ENCODE measurements at regions not wholly inside any gene's neighbourhood (a gene's known extent, or its start where the extent isn't known, plus 50 kb on each side); places are given as distances from the start of the nearest gene placed in this dataset.
"Not testable (repeated sequence)": the region's sequence is repeated elsewhere in the genome, so short reads cannot be mapped to it uniquely, and the experiment has no call there.

GRCh38 chr10:33481184-33481583, 146.7 kb upstream of the NRP1 start:
- H3K27ac Mint-ChIP-seq: peak overlapping the region in 1 of 3 experiments; percentile 44; a peak in 1 of 7 replicates
- H4K20me1 ChIP-seq (ENCODE audit: control insufficient read depth, insufficient read depth, insufficient read length): no peaks in the 10 kb centered on the region
- no peak overlapping the region for H3K9ac ChIP-seq (ENCODE audit: extremely low read depth, insufficient read length, low read length)
- no peak overlapping the region for H3K56ac ChIP-seq (ENCODE audit: insufficient read length, low read depth, low read length)
- no peak for DNase-seq
- TF ChIP-seq, protein P1, sequence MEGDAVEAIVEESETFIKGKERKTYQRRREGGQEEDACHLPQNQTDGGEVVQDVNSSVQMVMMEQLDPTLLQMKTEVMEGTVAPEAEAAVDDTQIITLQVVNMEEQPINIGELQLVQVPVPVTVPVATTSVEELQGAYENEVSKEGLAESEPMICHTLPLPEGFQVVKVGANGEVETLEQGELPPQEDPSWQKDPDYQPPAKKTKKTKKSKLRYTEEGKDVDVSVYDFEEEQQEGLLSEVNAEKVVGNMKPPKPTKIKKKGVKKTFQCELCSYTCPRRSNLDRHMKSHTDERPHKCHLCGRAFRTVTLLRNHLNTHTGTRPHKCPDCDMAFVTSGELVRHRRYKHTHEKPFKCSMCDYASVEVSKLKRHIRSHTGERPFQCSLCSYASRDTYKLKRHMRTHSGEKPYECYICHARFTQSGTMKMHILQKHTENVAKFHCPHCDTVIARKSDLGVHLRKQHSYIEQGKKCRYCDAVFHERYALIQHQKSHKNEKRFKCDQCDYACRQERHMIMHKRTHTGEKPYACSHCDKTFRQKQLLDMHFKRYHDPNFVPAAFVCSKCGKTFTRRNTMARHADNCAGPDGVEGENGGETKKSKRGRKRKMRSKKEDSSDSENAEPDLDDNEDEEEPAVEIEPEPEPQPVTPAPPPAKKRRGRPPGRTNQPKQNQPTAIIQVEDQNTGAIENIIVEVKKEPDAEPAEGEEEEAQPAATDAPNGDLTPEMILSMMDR (conservative IDR thresholded peaks at IDR 0.05): no peak
- H4K5ac ChIP-seq (ENCODE audit: insufficient read length, low read depth, low read length): no peak overlapping the region
- peaks cover 0 to 26% (median 19%) of the 10 kb centered on the region in 3 experiments; a peak in 5 of 7 replicates for H3K36me3 Mint-ChIP-seq (ENCODE audit: insufficient read depth in 1 of 3, low read depth in 3 of 3)
- no peak overlapping the region for H2AFZ ChIP-seq (ENCODE audit: low read length)
- peaks cover 5% of the 10 kb centered on the region; the same call in 1 of the 2 replicates for H3K4me1 ChIP-seq (ENCODE audit: insufficient read depth, low read length)
- H2AK5ac ChIP-seq (ENCODE audit: insufficient read length, low read length): peak overlapping the region; percentile 9
- H3K9me3 Mint-ChIP-seq: peaks cover 13 to 18% of the 10 kb centered on the region in 2 experiments
- no peak overlapping the region for H3K4me3 Mint-ChIP-seq
- H3K27me3 ChIP-seq (ENCODE audit: insufficient read depth, low read length): no peaks in the 10 kb centered on the region
- H2BK20ac ChIP-seq (ENCODE audit: low read depth, low read length, poor library complexity, severe bottlenecking): no peak overlapping the region
- no peak overlapping the region for H3K4me2 ChIP-seq (ENCODE audit: insufficient read depth, insufficient read length, low read length)
- 0 out of 2 replicates have a peak overlapping the region, but pooled peaks have one; percentile 40 for H3K14ac ChIP-seq (ENCODE audit: insufficient read depth, low read length)
- no peak overlapping the region for H3K27ac ChIP-seq (ENCODE audit: insufficient read length, low read depth, low read length)
- H3K23ac ChIP-seq (ENCODE audit: insufficient read length, low read depth, low read length): no peak overlapping the region
- H3K18ac ChIP-seq (ENCODE audit: insufficient read length, low read depth, low read length): no peak overlapping the region
- H2BK12ac ChIP-seq (ENCODE audit: insufficient read length, low read depth, low read length): no peak overlapping the region
- WGBS (ENCODE audit: extremely low coverage, insufficient read length, low lambda C conversion rate): no CpG with 5 or more reads among the region's 1 CpG
- H3K4me1 Mint-ChIP-seq: peaks cover 32 to 36% of the 10 kb centered on the region in 2 experiments
- H3K4ac ChIP-seq (ENCODE audit: low read depth, low read length): no peak overlapping the region
- no peak overlapping the region for H2BK120ac ChIP-seq (ENCODE audit: low read depth, low read length, poor library complexity, severe bottlenecking)
- no peaks in the 10 kb centered on the region for H3K79me1 ChIP-seq (ENCODE audit: insufficient read depth, low read depth, low read length, poor library complexity, severe bottlenecking)
- no peaks in the 10 kb centered on the region for H3K9me3 ChIP-seq (ENCODE audit: control insufficient read depth, low read depth, low read length)
- H4K8ac ChIP-seq (replicated peaks; ENCODE audit: insufficient read length, low read depth, low read length): no peak overlapping the region
- H3K23me2 ChIP-seq (ENCODE audit: insufficient read length, low read depth, low read length, poor library complexity, severe bottlenecking): no peaks in the 10 kb centered on the region
- no peak overlapping the region for H2BK15ac ChIP-seq (ENCODE audit: low read depth, low read length)
- H3K79me2 ChIP-seq (ENCODE audit: insufficient read depth, low read length): no peaks in the 10 kb centered on the region
- H3T11ph ChIP-seq (ENCODE audit: low read length): no peak overlapping the region
- H2BK5ac ChIP-seq (ENCODE audit: insufficient read length, low read length): no peak overlapping the region
- no peaks in the 10 kb centered on the region for H3K27me3 Mint-ChIP-seq (ENCODE audit: low read depth)
- H4K91ac ChIP-seq (ENCODE audit: insufficient read length, low read depth, low read length): no peak overlapping the region

DNA sequence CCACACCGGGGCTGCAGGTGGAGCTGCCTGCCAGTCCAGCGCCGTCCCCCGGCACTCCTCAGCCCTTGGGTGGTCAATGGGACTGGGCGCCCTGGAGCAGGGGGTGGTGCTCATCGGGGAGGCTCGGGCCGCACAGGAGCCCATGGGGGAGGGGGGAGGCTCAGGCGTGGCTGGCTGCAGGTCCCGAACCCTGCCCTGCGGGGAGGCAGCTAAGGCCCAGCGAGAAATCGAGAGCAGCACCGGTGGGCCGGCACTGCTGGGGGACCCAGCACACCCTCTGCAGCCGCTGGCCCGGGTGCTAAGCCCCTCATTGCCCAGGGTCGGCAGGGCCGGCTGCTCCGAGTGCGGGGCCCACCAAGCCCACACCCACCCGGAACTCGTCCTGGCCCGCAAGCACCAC, 145.9 kb upstream of the NRP1 start:
- H4K8ac ChIP-seq (replicated peaks; ENCODE audit: insufficient read length, low read depth, low read length); H3K23ac ChIP-seq (ENCODE audit: insufficient read length, low read depth, low read length); H3K27ac Mint-ChIP-seq; H3K27me3 ChIP-seq (ENCODE audit: insufficient read depth, low read length); H4K20me1 ChIP-seq (ENCODE audit: control insufficient read depth, insufficient read depth, insufficient read length); H4K5ac ChIP-seq (ENCODE audit: insufficient read length, low read depth, low read length); H3K14ac ChIP-seq (ENCODE audit: insufficient read depth, low read length); H3K4me3 Mint-ChIP-seq; H3K27ac ChIP-seq (ENCODE audit: insufficient read length, low read depth, low read length); H3K4me2 ChIP-seq (ENCODE audit: insufficient read depth, insufficient read length, low read length); H3K56ac ChIP-seq (ENCODE audit: insufficient read length, low read depth, low read length); H3K9me3 ChIP-seq (ENCODE audit: control insufficient read depth, low read depth, low read length); H2BK15ac ChIP-seq (ENCODE audit: low read depth, low read length); H3K79me1 ChIP-seq (ENCODE audit: insufficient read depth, low read depth, low read length, poor library complexity, severe bottlenecking); H3T11ph ChIP-seq (ENCODE audit: low read length); H3K9ac ChIP-seq (ENCODE audit: extremely low read depth, insufficient read length, low read length); H2BK5ac ChIP-seq (ENCODE audit: insufficient read length, low read length); DNase-seq; H3K23me2 ChIP-seq (ENCODE audit: insufficient read length, low read depth, low read length, poor library complexity, severe bottlenecking); H2BK120ac ChIP-seq (ENCODE audit: low read depth, low read length, poor library complexity, severe bottlenecking); H3K27me3 Mint-ChIP-seq (ENCODE audit: low read depth); H2AFZ ChIP-seq (ENCODE audit: low read length); H3K4me1 ChIP-seq (ENCODE audit: insufficient read depth, low read length); H3K18ac ChIP-seq (ENCODE audit: insufficient read length, low read depth, low read length); H3K79me2 ChIP-seq (ENCODE audit: insufficient read depth, low read length); H2AK5ac ChIP-seq (ENCODE audit: insufficient read length, low read length); H2BK20ac ChIP-seq (ENCODE audit: low read depth, low read length, poor library complexity, severe bottlenecking); H3K4ac ChIP-seq (ENCODE audit: low read depth, low read length); H2BK12ac ChIP-seq (ENCODE audit: insufficient read length, low read depth, low read length); H4K91ac ChIP-seq (ENCODE audit: insufficient read length, low read depth, low read length): not testable (repeated sequence)
- peaks cover 0 to 23% (median 19%) of the 10 kb centered on the region in 3 experiments; a peak in 5 of 7 replicates for H3K36me3 Mint-ChIP-seq (ENCODE audit: insufficient read depth in 1 of 3, low read depth in 3 of 3)
- H3K9me3 Mint-ChIP-seq: peaks cover 13 to 18% of the 10 kb centered on the region in 2 experiments
- no CpG with 5 or more reads among the region's 24 CpGs for WGBS (ENCODE audit: extremely low coverage, insufficient read length, low lambda C conversion rate)
- peaks cover 30 to 32% of the 10 kb centered on the region in 2 experiments for H3K4me1 Mint-ChIP-seq

All from H9 (cell line).